ENCODE measurements at regions not wholly inside any gene's neighbourhood (a gene's known extent, or its start where the extent isn't known, plus 50 kb on each side); places are given as distances from the start of the nearest gene placed in this dataset.

DNA sequence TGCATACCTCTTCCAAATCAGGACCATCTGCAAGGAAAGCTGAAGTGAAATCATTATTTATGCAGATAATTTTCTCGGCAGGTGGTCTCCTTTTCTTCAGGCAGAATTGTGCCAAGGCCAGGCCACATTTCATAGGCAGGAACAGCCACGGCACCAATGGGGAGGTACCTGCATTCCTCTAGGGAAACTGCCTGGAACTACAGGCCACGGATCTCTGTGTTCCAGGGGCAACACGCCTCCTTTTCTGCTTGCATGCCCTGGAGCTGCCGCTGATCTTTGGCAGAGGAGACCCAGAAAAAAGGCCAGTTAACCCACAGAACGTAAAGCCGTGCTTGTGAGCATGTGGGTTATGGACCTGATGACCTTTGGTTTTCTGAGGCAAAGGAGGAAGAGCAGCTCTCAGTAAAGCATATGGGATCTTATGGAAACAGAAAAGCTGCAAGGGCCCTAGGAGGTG, 111.2 kb upstream of the KIAA1217 start:
- H3K4me3 Mint-ChIP-seq (ENCODE audit: unreplicated experiment): no peak overlapping the region
- no peak overlapping the region for H3K27ac Mint-ChIP-seq (ENCODE audit: unreplicated experiment)
- H3K9me3 Mint-ChIP-seq (ENCODE audit: low read depth): peaks cover 5% of the 10 kb centered on the region
- no peak for DNase-seq (ENCODE audit: low spot score)
- no peaks in the 10 kb centered on the region for H3K27me3 Mint-ChIP-seq (ENCODE audit: low read depth)
- no peaks in the 10 kb centered on the region for H3K4me1 Mint-ChIP-seq (ENCODE audit: low read depth)
- no peaks in the 10 kb centered on the region for H3K36me3 Mint-ChIP-seq (ENCODE audit: low read depth)
- TF ChIP-seq, protein P1, sequence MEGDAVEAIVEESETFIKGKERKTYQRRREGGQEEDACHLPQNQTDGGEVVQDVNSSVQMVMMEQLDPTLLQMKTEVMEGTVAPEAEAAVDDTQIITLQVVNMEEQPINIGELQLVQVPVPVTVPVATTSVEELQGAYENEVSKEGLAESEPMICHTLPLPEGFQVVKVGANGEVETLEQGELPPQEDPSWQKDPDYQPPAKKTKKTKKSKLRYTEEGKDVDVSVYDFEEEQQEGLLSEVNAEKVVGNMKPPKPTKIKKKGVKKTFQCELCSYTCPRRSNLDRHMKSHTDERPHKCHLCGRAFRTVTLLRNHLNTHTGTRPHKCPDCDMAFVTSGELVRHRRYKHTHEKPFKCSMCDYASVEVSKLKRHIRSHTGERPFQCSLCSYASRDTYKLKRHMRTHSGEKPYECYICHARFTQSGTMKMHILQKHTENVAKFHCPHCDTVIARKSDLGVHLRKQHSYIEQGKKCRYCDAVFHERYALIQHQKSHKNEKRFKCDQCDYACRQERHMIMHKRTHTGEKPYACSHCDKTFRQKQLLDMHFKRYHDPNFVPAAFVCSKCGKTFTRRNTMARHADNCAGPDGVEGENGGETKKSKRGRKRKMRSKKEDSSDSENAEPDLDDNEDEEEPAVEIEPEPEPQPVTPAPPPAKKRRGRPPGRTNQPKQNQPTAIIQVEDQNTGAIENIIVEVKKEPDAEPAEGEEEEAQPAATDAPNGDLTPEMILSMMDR (IDR thresholded peaks at IDR 0.05): no peak

DNA sequence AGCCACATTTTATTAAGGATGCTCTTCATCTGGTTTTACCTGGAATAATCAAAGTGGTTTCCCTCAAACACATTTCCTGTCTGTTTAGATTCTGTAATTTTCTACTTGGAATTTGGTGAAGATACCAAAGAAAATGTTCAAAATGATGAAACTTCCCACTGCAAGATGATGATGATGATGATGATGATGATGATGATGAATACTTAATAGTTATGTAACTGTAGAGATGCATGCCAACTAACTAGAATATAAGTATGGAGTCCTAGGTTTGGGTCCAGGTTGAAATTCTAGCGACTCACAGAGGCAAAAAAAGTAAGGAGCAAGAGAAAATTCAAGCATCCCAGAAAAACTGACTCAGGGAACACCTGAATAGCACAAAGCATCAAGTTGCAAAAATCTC, 104.0 kb upstream of the KIAA1217 start:
- TF ChIP-seq, protein P1 (IDR thresholded peaks at IDR 0.05): no peak
- Mint-ChIP-seq H3K4me1 (ENCODE audit: low read depth) (no peaks in the 10 kb centered on the region), H3K9me3 (ENCODE audit: low read depth) (peaks cover 8% of the 10 kb centered on the region), H3K4me3 (ENCODE audit: unreplicated experiment) (no peak overlapping the region), H3K27ac (ENCODE audit: unreplicated experiment) (no peak overlapping the region), H3K27me3 (ENCODE audit: low read depth) (peaks cover 9% of the 10 kb centered on the region), H3K36me3 (ENCODE audit: low read depth) (no peaks in the 10 kb centered on the region)
- no peak for DNase-seq (ENCODE audit: low spot score)

DNA sequence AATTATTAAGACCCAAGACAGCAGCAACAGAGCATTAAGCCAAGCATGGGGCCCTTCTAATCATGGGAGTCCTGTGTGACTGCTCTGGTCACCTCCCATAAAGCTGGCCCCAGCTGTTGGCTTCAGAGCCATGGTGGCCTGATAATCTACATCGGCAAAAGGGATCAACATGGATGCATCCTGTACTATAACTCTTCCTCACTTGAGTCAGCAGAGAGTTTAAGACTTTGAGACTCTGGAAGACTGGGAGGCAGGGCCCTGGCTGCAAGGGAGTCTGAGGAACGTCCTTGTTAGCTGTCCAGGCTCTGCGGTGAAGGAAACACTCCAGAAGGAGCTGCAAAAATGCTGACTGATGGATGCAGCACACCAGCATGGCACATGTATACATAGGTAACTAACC, 95.0 kb upstream of the KIAA1217 start:
- Mint-ChIP-seq H3K9me3 (ENCODE audit: low read depth) (no peaks in the 10 kb centered on the region), H3K36me3 (ENCODE audit: low read depth) (no peaks in the 10 kb centered on the region)

DNA sequence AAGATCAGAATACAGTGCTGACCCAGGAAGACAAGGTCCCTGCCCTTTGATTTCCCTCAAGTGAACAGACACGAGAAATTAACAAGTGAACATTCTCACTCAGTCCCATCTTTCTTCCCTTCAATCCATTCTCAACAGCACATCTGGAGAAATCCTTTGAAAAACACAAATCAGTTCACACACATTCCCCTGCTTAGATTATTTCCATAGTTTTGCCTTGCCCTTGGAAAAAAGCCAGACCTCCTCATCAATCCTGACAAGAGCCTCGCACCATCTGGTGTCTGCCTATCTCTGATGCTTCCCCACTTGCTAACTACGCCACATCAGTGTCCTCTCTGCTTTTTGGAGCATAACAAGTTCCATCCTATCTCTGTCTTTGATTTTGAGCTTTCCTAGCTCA, 94.4 kb upstream of the KIAA1217 start:
- Mint-ChIP-seq H3K9me3 (ENCODE audit: low read depth) (no peaks in the 10 kb centered on the region), H3K27ac (ENCODE audit: unreplicated experiment) (no peak overlapping the region), H3K4me3 (ENCODE audit: unreplicated experiment) (no peak overlapping the region), H3K36me3 (ENCODE audit: low read depth) (no peaks in the 10 kb centered on the region), H3K27me3 (ENCODE audit: low read depth) (peaks cover 2% of the 10 kb centered on the region), H3K4me1 (ENCODE audit: low read depth) (peaks cover 6% of the 10 kb centered on the region)
- no peak for DNase-seq (ENCODE audit: low spot score)
- TF ChIP-seq, protein P1 (IDR thresholded peaks at IDR 0.05): no peak

More for the DNA sequence above, 95.0 kb upstream of the KIAA1217 start:
- TF ChIP-seq, protein P1 (IDR thresholded peaks at IDR 0.05): no peak
- DNase-seq (ENCODE audit: low spot score): no peak
- Mint-ChIP-seq H3K4me3 (ENCODE audit: unreplicated experiment) (no peak overlapping the region), H3K27ac (ENCODE audit: unreplicated experiment) (no peak overlapping the region), H3K4me1 (ENCODE audit: low read depth) (peaks cover 6% of the 10 kb centered on the region), H3K27me3 (ENCODE audit: low read depth) (peaks cover 2% of the 10 kb centered on the region)

DNA sequence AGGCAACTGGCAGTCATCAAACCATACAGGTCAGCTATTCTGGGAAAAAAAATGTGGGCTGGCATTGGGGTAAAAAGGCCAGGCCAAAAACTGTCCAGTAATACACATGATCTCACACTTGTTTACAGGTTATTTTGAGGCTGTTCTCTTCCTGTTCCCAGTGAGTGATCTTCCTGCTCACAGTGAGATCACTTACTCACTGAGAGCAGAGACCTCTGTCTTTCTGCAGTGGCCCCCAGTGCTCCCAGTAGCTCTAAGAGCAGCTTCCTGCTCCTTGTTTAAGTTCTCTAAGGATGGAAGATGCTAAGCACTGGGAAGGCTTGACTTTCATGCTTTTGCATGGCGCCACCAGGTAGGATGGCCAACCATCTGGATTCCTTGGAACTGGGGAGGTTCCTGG, 93.5 kb upstream of the KIAA1217 start:
- Mint-ChIP-seq H3K9me3 (ENCODE audit: low read depth) (no peaks in the 10 kb centered on the region), H3K4me3 (ENCODE audit: unreplicated experiment) (no peak overlapping the region), H3K27me3 (ENCODE audit: low read depth) (peaks cover 2% of the 10 kb centered on the region), H3K36me3 (ENCODE audit: low read depth) (no peaks in the 10 kb centered on the region), H3K27ac (ENCODE audit: unreplicated experiment) (no peak overlapping the region), H3K4me1 (ENCODE audit: low read depth) (peaks cover 6% of the 10 kb centered on the region)
- TF ChIP-seq, protein P1 (IDR thresholded peaks at IDR 0.05): no peak
- no peak for DNase-seq (ENCODE audit: low spot score)
